ENCODE measurements at regions not wholly inside any gene's neighbourhood (a gene's known extent, or its start where the extent isn't known, plus 50 kb on each side); places are given as distances from the start of the nearest gene placed in this dataset.

DNA sequence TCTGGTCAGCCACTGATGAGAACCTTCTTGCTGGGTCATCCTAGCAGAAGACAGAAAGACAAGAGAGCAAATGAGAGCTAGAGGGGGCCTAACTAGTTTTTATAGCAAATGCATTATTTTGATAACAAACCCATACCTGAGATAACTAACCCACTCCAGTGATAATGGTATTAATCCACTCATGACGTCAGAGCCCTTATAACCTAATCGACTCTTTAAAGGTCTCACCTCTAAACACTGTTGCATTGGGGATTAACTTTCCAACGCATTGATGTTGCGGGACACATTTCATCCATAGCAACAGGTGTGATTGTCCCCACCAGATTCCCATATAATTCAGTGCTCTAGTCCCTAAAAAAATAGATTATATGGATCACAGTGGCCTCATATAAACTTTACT lies 312.1 kb downstream of the HTR1B start:
- no peak overlapping the region for H3K4me3 ChIP-seq
- 67 to 71% (median 67%) methylated on average over 4 of the region's 4 CpGs for WGBS, 3 donors
- H3K27ac ChIP-seq, result no peak overlapping the region
- no peaks in the 10 kb centered on the region for H3K4me1 ChIP-seq (ENCODE audit: insufficient read depth)
- TF ChIP-seq, protein P1, sequence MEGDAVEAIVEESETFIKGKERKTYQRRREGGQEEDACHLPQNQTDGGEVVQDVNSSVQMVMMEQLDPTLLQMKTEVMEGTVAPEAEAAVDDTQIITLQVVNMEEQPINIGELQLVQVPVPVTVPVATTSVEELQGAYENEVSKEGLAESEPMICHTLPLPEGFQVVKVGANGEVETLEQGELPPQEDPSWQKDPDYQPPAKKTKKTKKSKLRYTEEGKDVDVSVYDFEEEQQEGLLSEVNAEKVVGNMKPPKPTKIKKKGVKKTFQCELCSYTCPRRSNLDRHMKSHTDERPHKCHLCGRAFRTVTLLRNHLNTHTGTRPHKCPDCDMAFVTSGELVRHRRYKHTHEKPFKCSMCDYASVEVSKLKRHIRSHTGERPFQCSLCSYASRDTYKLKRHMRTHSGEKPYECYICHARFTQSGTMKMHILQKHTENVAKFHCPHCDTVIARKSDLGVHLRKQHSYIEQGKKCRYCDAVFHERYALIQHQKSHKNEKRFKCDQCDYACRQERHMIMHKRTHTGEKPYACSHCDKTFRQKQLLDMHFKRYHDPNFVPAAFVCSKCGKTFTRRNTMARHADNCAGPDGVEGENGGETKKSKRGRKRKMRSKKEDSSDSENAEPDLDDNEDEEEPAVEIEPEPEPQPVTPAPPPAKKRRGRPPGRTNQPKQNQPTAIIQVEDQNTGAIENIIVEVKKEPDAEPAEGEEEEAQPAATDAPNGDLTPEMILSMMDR (IDR thresholded peaks at IDR 0.05), result no peak
- TF ChIP-seq EP300 (IDR thresholded peaks at IDR 0.05) (no peak), POLR2A (IDR thresholded peaks at IDR 0.05) (no peak)
- no peak for DNase-seq
- H3K36me3 ChIP-seq, result no peaks in the 10 kb centered on the region
- H3K9me3 ChIP-seq, result no peaks in the 10 kb centered on the region
- intact Hi-C loops (cut with DNase I), result no loop called here
- no peaks in the 10 kb centered on the region for H3K27me3 ChIP-seq

DNA sequence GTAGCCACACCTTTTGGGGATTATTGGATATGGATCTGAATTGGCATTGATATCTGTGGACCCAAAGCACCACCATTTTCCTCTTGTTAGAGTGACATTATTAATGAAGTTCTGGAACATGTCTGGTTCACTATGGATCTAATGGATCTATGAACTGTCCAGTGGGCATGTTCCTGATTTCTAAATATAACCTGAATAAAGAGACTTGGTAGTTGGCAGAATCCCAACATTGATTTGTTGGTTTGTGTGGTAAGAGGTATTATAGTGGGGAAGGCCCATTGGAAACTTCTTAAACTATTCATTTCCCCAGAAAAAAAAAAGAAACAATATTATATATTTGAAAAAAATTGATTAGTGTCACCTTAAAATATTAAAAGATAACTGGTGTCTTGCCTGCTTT lies 312.6 kb downstream of the HTR1B start:
- TF ChIP-seq EP300 (IDR thresholded peaks at IDR 0.05) (no peak), POLR2A (IDR thresholded peaks at IDR 0.05) (no peak)
- TF ChIP-seq, protein P1 (IDR thresholded peaks at IDR 0.05), result no peak
- H3K27ac ChIP-seq, result no peak overlapping the region
- H3K36me3 ChIP-seq, result no peaks in the 10 kb centered on the region
- H3K4me1 ChIP-seq (ENCODE audit: insufficient read depth), result no peaks in the 10 kb centered on the region
- no peaks in the 10 kb centered on the region for H3K9me3 ChIP-seq
- intact Hi-C loops (cut with DNase I), result no loop called here
- no peak for DNase-seq
- H3K4me3 ChIP-seq, result no peak overlapping the region
- no peaks in the 10 kb centered on the region for H3K27me3 ChIP-seq

DNA sequence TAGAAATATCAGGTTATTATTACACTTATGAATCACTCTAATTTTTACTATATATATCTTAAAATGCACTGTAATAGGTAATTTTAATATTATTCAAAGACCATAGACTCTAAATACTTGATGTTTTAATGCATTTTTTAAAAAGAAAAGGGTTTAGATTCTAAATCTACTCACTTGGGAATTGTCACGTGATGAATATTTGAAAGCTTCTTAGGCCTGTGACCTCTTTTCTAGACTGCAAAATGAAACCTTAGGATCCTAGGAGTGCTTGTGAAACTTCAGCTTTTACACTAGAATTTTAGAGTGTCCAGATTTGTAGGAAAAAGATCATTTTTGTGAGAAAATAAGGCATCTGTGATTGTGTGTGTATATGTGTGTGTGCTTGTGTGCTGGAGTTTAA lies 318.0 kb downstream of the HTR1B start:
- H3K4me1 ChIP-seq (ENCODE audit: insufficient read depth), result no peaks in the 10 kb centered on the region
- TF ChIP-seq, protein P1 (IDR thresholded peaks at IDR 0.05), result no peak
- TF ChIP-seq EP300 (IDR thresholded peaks at IDR 0.05), result no peak
- no peak for TF ChIP-seq POLR2A (IDR thresholded peaks at IDR 0.05)
- no peak overlapping the region for H3K4me3 ChIP-seq
- no peak for DNase-seq
- intact Hi-C loops (cut with DNase I), result no loop called here
- H3K9me3 ChIP-seq, result no peaks in the 10 kb centered on the region
- no peaks in the 10 kb centered on the region for H3K27me3 ChIP-seq
- no peaks in the 10 kb centered on the region for H3K36me3 ChIP-seq
- no peak overlapping the region for H3K27ac ChIP-seq
- 58 to 71% (median 64%) methylated on average over 1 of the region's 1 CpG for WGBS, 3 donors

DNA sequence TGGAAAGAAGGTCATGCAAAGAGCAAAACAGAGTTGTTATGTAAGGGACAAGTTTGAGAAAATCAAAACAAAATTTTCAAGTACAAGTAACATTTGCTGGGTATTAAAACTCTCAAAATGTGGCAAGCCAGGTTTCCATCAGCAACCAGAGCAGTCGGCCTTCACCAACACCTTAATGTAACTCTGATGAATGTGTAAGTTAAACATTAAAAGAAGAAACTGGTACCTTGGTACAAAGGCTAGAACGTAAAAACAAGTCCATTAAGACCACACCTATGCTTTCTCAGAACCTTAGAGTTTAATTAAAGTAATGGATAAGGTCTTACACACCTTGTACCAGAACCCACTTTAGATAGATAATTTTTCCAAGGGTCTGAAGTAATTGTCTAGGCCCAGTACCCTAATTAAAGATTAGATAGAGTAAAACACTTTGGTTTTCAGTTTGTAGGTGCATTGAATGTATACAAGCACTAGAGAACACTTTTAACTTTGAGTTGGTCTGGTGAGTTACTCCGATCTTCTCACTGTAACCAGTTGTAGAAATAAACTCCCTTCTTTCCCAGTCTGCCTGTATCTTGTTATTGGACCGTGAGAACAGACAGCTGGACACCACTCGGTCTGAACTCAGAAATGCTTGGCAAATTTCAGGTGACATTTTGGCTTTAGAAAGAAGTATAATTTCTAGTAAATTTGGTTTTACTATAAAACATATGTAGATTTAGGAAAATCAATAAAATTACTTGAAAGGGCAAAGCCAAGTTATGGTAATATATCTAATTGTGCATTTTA lies 319.4 kb downstream of the HTR1B start:
- H3K9me3 ChIP-seq, result no peaks in the 10 kb centered on the region
- WGBS, 3 donors, result 65 to 74% (median 71%) methylated on average over 5 of the region's 5 CpGs
- no peak for DNase-seq

More for the DNA sequence above, 319.4 kb downstream of the HTR1B start:
- Histone ChIP-seq H3K4me3 (no peak overlapping the region), H3K4me1 (ENCODE audit: insufficient read depth) (no peaks in the 10 kb centered on the region), H3K36me3 (no peaks in the 10 kb centered on the region), H3K27me3 (no peaks in the 10 kb centered on the region), H3K27ac (no peak overlapping the region)
- TF ChIP-seq POLR2A (IDR thresholded peaks at IDR 0.05), result no peak
- TF ChIP-seq EP300 (IDR thresholded peaks at IDR 0.05), result no peak
- TF ChIP-seq, protein P1 (IDR thresholded peaks at IDR 0.05), result no peak
- intact Hi-C loops (cut with DNase I), result no loop called here
